C4-2B (cell line): ENCODE measurements at regions not wholly inside any gene's neighbourhood (a gene's known extent, or its start where the extent isn't known, plus 50 kb on each side); places are given as distances from the start of the nearest gene placed in this dataset.

Source experiments
- CTCF ChIP-seq: fragments of 450-650 bp; conservative IDR thresholded peaks from 2 replicates; pipeline ENCODE4 v1.5.1; 2017; ENCODE audit warnings: mild to moderate bottlenecking
- ZFX ChIP-seq: fragments of 450-650 bp; IDR thresholded peaks from 2 replicates; pipeline ENCODE4 v1.6.1; 2017

GRCh38 chr7:43039346-43039745 is 73.1 kb upstream of the HECW1 start:
- TF ChIP-seq CTCF, result no peak
- TF ChIP-seq ZFX, result no peak
